ENCODE measurements at regions not wholly inside any gene's neighbourhood (a gene's known extent, or its start where the extent isn't known, plus 50 kb on each side); places are given as distances from the start of the nearest gene placed in this dataset.

DNA sequence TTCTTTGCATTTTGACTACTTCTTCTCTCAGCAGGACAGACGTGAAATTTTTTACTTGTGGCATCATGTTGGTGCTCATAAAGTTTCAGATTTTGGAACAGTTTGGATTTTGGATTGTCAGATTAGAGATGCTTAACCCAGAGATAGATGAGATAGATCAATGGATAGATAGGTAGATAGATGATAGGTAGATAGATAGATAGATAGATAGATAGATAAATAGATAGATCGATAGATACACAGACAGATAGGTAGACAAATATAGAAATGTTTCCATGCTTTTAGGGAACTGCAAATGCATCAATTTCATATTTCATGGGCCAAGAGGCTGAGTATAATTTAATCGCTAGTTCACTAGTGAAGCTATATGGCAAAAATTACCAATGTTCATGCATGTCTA is 981.5 kb upstream of the ADGRB3 start:
- no peak for TF ChIP-seq SIN3A (IDR thresholded peaks at IDR 0.05; ENCODE audit: borderline replicate concordance, insufficient read depth, low read length)
- TF ChIP-seq, protein P1, sequence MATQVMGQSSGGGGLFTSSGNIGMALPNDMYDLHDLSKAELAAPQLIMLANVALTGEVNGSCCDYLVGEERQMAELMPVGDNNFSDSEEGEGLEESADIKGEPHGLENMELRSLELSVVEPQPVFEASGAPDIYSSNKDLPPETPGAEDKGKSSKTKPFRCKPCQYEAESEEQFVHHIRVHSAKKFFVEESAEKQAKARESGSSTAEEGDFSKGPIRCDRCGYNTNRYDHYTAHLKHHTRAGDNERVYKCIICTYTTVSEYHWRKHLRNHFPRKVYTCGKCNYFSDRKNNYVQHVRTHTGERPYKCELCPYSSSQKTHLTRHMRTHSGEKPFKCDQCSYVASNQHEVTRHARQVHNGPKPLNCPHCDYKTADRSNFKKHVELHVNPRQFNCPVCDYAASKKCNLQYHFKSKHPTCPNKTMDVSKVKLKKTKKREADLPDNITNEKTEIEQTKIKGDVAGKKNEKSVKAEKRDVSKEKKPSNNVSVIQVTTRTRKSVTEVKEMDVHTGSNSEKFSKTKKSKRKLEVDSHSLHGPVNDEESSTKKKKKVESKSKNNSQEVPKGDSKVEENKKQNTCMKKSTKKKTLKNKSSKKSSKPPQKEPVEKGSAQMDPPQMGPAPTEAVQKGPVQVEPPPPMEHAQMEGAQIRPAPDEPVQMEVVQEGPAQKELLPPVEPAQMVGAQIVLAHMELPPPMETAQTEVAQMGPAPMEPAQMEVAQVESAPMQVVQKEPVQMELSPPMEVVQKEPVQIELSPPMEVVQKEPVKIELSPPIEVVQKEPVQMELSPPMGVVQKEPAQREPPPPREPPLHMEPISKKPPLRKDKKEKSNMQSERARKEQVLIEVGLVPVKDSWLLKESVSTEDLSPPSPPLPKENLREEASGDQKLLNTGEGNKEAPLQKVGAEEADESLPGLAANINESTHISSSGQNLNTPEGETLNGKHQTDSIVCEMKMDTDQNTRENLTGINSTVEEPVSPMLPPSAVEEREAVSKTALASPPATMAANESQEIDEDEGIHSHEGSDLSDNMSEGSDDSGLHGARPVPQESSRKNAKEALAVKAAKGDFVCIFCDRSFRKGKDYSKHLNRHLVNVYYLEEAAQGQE (IDR thresholded peaks at IDR 0.05; ENCODE audit: insufficient read depth in 1 of 2, low read depth in 2 of 2, low read length in 2 of 2), result no peak
- TF ChIP-seq TAF1 (IDR thresholded peaks at IDR 0.05; ENCODE audit: borderline replicate concordance, insufficient read depth, low read length), result no peak
- TF ChIP-seq FOXP2 (optimal IDR thresholded peaks at IDR 0.05; ENCODE audit: borderline replicate concordance, extremely low read depth, extremely low read length, insufficient read depth), result no peak
- no peak for TF ChIP-seq POLR2AphosphoS5 (IDR thresholded peaks at IDR 0.05; ENCODE audit: low read depth, low read length)

DNA sequence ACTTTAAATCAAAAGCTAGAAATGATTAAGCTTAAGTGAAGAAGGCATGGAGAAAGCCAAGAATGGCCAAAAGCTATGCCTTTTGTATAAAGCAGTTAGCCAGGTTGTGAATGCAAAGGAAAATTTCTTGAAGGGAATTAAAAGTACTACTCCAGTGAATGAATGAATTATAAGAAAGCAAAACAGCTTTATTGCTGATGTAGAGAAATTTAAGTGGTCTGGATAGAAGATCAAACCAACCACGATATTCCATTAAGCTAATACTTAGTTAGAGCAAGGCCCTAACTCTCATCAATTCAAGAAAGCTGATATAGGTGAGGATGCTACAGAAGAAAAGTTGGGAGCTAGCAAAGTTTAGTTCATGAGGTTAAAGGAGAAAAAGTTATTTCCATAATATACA is 988.5 kb upstream of the ADGRB3 start:
- no peak for TF ChIP-seq SIN3A (IDR thresholded peaks at IDR 0.05; ENCODE audit: borderline replicate concordance, insufficient read depth, low read length)
- TF ChIP-seq POLR2AphosphoS5 (IDR thresholded peaks at IDR 0.05; ENCODE audit: low read depth, low read length), result no peak
- TF ChIP-seq FOXP2 (optimal IDR thresholded peaks at IDR 0.05; ENCODE audit: borderline replicate concordance, extremely low read depth, extremely low read length, insufficient read depth), result no peak
- TF ChIP-seq, protein P1 (IDR thresholded peaks at IDR 0.05; ENCODE audit: insufficient read depth in 1 of 2, low read depth in 2 of 2, low read length in 2 of 2), result no peak
- TF ChIP-seq TAF1 (IDR thresholded peaks at IDR 0.05; ENCODE audit: borderline replicate concordance, insufficient read depth, low read length), result no peak

DNA sequence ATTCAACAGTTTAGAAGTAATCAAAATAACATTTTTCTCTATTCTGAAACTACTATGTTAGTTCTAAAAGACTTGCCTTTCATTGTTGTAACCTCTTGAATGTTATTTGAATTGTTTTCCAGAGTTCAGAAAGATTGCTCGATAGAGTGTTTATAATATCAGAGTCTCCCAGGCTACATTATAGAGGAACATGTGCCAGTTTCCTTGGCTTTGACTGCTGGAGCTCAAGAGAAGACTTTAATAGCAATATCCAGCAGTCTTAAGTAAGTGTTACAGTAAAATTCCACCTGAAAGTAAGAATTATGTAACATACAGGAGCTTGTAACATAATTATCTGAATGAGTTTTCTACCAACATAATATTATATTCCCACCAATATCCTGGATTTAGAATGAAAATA is 991.8 kb upstream of the ADGRB3 start:
- TF ChIP-seq, protein P1 (IDR thresholded peaks at IDR 0.05; ENCODE audit: insufficient read depth in 1 of 2, low read depth in 2 of 2, low read length in 2 of 2), result no peak
- TF ChIP-seq POLR2AphosphoS5 (IDR thresholded peaks at IDR 0.05; ENCODE audit: low read depth, low read length) (no peak), FOXP2 (optimal IDR thresholded peaks at IDR 0.05; ENCODE audit: borderline replicate concordance, extremely low read depth, extremely low read length, insufficient read depth) (no peak), TAF1 (IDR thresholded peaks at IDR 0.05; ENCODE audit: borderline replicate concordance, insufficient read depth, low read length) (no peak), SIN3A (IDR thresholded peaks at IDR 0.05; ENCODE audit: borderline replicate concordance, insufficient read depth, low read length) (no peak)

DNA sequence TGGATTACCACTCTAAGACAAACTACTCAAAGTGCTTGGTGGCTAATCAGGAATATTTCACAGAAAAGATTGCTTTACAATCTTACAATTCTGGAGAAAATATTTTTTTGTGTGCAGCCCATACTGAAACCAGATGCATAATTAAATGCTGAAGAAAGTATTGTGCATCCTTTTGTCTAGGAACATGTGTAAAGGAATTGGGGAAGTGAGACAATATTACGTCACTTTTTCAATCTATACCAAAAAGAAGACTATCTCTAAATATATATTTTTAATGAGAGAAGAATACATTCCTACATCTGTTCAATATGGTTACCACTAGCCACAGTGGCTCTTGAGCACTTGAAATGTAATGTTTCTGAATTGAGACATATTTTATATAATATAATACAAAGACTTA is 992.5 kb upstream of the ADGRB3 start:
- TF ChIP-seq TAF1 (IDR thresholded peaks at IDR 0.05; ENCODE audit: borderline replicate concordance, insufficient read depth, low read length) (no peak), FOXP2 (optimal IDR thresholded peaks at IDR 0.05; ENCODE audit: borderline replicate concordance, extremely low read depth, extremely low read length, insufficient read depth) (no peak), POLR2AphosphoS5 (IDR thresholded peaks at IDR 0.05; ENCODE audit: low read depth, low read length) (no peak), SIN3A (IDR thresholded peaks at IDR 0.05; ENCODE audit: borderline replicate concordance, insufficient read depth, low read length) (no peak)
- TF ChIP-seq, protein P1 (IDR thresholded peaks at IDR 0.05; ENCODE audit: insufficient read depth in 1 of 2, low read depth in 2 of 2, low read length in 2 of 2), result no peak

DNA sequence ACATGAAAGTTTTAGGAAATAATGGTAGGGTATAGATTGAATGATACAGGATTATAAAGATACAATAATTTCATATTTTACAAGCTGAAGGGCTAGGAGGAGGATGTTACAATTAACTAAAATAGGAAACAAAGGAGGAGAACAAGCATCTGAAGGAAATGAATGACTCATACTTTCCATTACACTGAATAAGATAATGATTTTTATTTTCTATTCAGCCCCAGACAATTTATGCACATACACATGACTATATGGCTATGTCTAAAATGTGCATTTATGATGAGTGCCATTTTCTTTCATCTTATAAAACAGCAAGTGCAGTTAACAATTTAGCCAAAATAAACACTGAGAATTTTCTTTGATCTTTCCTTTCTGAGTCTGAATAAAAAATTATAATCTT is 994.6 kb upstream of the ADGRB3 start:
- TF ChIP-seq POLR2AphosphoS5 (IDR thresholded peaks at IDR 0.05; ENCODE audit: low read depth, low read length), result no peak
- TF ChIP-seq TAF1 (IDR thresholded peaks at IDR 0.05; ENCODE audit: borderline replicate concordance, insufficient read depth, low read length), result no peak
- TF ChIP-seq, protein P1 (IDR thresholded peaks at IDR 0.05; ENCODE audit: insufficient read depth in 1 of 2, low read depth in 2 of 2, low read length in 2 of 2), result no peak
- TF ChIP-seq FOXP2 (optimal IDR thresholded peaks at IDR 0.05; ENCODE audit: borderline replicate concordance, extremely low read depth, extremely low read length, insufficient read depth), result no peak
- TF ChIP-seq SIN3A (IDR thresholded peaks at IDR 0.05; ENCODE audit: borderline replicate concordance, insufficient read depth, low read length), result no peak
